HG03159 (cell line): ENCODE measurements at regions not wholly inside any gene's neighbourhood (a gene's known extent, or its start where the extent isn't known, plus 50 kb on each side); places are given as distances from the start of the nearest gene placed in this dataset.

Experiments
- ATAC-seq: cut with Tn5 transposase; IDR thresholded peaks from one replicate; pipeline ENCODE4 v1.9.1; 2021; ENCODE audit warnings: mild to moderate bottlenecking, moderate library complexity; ENCODE audit not compliant: unreplicated experiment

GRCh38 chr11:134572741-134573675, 161.0 kb upstream of the B3GAT1 start:
- no peak for ATAC-seq

GRCh38 chr11:134571301-134571700, 159.3 kb upstream of the B3GAT1 start:
- ATAC-seq = no peak

DNA sequence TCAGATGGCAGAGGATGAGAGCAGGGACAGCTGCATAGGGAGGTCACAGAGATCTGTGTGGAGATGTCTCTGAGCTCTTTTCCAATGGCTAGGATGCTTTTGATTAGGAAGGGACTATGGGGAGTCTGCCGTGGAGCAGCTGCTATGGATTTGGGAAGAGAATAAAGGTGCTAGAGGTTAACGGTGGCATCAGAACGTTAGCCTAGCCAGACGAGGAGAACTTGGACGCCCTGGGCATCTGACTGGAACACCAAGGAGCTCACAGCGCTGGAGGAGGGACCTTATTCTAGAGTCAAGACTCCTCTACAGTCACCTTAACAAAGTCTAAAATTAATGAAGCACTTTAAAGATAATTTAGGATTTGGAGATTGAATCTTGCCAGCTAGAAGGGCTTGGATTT, 157.2 kb upstream of the B3GAT1 start:
- ATAC-seq = no peak

- no peak for ATAC-seq
These were observed 154.3 kb upstream of the B3GAT1 start for GRCh38 chr11:134566311-134566710.

GRCh38 chr11:134565343-134565891, 153.4 kb upstream of the B3GAT1 start:
- no peak for ATAC-seq

GRCh38 chr11:134564472-134565200, 152.6 kb upstream of the B3GAT1 start:
- ATAC-seq = no peak

- no peak for ATAC-seq
These were observed 151.0 kb upstream of the B3GAT1 start for GRCh38 chr11:134562941-134563471.

DNA sequence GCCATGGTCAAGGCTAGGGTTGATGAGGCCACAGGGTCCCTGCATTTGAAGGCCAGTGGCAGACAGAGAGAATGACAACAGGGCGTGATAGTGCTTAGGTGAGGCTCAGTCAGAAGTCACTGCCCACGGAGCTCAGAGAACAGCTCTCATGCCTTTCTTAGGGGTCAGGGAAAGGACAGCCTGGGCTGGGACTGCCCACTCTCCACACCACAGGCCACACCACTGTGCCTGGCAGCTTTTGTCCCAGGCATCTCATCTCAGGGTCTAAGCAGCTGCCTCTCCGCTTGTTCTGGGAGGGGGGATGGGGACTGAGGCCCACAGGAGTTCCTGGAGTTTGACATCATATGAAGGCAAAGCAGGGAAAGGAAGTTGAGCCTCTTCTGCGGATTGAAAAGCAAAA, 150.2 kb upstream of the B3GAT1 start:
- ATAC-seq = no peak

DNA sequence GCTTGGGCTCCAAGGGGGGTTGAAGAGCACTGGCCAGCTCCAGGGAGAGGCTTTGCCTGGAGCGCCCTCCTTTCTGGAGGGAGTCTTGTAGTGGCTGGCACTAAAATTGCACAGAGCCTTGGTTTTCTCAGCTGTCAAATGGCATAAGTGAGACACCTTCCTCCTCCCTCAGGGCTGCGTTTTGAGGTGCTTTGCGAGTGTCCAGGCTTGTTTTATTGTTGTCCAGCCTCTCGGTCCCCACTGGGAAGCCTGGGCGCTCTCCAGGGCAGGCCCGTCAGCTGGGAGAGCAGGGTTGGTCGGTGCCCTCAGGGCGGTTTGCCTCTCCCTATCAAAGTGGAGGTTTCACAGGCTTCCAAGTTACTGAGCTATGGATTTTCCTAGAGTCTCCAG, 149.3 kb upstream of the B3GAT1 start:
- ATAC-seq = no peak

- ATAC-seq = no peak
These were observed 148.7 kb upstream of the B3GAT1 start for GRCh38 chr11:134560566-134561330.

DNA sequence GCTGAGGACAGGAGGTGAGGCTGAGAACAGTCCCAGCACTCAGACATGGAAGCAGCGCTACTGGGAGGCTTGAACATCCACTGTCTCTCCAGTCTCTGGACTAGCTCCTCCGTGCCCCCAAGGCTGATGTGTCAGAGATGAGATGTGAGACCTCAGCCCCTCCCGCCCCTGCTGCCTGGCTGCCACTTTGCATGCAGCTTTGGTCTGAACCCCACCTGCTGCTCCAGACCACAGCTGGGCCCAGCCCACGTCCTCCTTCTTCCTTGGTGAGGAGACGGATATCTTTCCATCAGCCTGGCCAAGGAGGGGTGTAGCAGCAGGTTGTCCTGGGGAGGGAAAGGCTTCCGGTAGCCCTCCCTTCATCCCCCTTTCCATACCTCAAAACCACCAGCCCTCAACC, 148.0 kb upstream of the B3GAT1 start:
- ATAC-seq = no peak

DNA sequence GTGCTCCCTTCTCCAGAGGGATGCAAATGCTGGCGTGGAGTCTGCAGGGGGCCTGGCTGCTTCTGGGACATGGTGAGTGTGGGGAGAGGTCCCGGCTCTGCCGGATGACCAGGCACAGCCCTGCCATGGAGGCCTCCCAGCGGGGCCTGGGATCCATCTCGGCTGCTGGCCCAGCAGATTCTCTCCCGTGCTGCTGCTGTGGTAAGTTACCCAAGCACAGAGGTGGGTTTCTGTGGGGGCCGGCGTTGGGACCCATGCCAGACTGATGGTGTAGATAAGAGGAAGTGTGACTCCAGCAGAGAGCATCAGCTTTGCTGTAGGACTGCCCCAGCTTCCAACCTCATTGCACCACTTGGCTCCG, 147.5 kb upstream of the B3GAT1 start:
- no peak for ATAC-seq

DNA sequence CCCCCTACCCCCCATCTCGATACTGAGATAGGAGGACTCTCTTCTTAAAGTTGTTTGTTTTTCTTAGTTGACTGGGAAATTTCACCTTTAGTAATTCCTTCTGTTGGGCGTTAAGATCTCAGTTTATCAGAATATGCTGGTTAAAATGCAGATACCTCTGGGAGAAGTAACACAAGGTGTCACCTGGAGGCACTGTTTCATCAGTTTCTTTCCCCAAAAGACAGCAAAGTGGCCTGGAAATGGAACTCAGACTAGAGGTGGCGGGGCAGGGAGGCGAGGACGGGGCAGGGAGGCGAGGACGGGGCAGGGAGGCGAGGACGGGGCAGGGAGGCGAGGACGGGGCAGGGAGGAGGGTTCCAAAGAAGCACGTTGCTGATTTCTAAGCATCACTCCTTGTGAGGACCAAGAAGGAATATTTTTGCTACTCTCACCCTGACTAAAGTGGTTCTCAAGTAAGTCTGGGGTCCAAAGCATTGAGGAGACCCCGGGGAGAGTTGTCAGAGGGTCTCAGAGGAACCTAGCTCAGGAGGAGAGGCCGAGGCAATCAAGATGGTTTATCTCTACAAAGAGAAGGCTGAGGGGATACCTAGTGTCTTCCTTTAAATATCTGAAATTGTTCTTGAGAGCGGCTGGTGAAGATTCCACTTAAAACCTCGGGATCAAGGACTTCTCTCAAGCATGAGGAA, 147.0 kb upstream of the B3GAT1 start:
- ATAC-seq = no peak

DNA sequence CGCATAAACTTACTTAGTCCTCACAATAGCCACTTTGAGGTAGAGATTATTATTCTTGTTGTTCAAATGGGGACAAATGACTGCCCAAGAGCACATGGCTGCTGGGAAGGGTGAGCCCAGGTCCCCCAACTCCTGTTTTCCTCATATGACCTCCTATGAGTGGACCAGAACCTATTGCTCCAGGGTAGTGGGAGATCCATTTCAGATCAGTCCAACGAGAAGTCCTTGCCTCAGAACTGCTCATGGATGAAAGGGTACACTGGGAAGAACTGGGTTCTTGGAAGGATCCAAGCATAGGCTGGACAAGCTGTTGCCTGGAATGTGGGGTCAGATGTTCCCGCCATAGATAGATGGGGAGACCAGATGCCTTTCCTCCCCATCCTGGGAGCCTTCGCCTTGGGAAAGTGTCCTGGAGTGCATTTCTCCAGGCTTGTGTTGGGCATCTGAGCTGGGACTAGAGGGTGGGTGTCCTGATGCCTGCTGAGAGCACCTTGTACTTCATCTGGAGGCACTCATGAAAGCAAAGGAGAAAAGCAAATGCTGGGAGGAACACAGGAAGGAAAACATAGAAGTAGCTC, 146.3 kb upstream of the B3GAT1 start:
- ATAC-seq = no peak

- no peak for ATAC-seq
These were observed 145.7 kb upstream of the B3GAT1 start for GRCh38 chr11:134557571-134558257.

DNA sequence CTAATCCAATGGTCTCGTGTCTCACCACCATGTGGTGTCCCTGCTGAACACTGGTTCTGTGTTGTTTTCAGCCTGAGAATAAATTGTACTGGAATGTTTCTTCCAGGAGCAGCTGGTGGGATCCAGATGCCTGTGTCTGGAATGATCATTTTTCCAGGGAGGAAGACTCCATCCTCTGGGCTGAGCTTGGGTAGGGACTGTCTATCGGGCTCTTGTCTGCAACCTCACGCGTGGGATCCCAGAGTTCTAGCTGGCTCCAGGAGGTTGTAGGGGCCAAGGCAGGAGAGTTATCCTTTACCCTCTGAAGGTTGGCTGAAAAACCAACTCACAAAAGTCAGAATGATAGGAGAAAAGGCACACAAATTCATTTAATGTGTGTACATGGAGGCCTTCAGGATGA, 144.1 kb upstream of the B3GAT1 start:
- no peak for ATAC-seq

DNA sequence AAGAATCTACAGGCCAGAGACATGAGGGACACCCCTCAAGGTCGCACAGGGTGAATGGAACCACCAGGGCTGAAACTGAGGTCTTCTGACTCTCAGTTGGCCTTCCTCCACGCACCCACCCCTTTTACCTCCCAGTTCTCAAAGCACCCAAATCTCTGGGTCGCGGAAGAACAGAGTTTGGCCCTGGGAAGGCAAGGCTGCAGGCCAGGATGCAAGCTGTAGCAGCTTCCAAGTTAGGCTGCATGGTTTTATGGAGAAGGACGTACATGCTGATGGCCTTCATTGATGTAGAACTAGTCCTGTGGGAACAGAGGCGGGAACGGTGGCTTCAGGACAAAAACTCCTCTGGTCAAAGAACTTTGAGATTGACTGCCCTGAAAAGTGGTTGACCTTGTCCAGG, 143.5 kb upstream of the B3GAT1 start:
- ATAC-seq = no peak

DNA sequence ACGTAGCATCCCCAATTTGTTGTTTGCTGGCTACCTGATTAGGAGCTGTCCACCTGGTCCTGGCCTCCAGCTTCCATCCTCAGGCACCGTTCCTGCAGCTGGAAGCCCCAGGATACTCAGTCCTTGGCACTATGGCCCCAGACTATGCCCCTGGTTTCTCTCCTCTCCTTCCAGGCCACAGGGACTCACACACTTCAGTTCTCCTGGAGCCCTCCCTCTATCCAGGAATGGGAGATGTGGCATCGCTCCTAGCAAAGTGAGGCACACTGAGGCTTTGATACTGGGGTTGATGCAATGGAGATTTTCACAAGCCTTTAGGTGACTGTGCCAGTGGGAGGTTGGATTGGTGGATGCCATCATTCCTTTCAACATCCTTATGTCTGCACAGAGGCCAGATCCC, 142.8 kb upstream of the B3GAT1 start:
- ATAC-seq = no peak

DNA sequence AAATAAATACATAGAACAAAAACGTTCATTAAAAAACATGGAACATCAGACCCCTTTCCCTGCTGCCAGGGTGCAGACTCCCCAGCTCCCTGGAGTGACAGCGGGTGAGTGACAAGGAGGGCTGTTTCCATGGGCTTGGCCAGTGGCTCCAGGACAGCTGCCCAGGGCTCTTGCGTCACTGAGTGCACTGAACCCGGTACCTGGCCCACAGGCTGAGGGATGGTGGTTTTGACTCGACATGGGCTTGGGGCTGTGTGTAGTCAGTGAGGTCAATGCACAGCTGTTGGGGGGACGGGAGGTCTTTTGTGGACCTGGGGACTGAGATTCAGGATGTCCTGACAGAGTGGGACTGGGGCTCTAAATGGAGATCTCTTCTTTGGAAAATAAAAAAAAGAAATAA, 142.1 kb upstream of the B3GAT1 start:
- ATAC-seq = no peak
